Keratinocyte (primary cell): ENCODE measurements at regions not wholly inside any gene's neighbourhood (a gene's known extent, or its start where the extent isn't known, plus 50 kb on each side); places are given as distances from the start of the nearest gene placed in this dataset.

Experiments used
- DNase-seq: peaks from one replicate; pipeline ENCODE4 v3.0.0-alpha.2; 2011; ENCODE audit warnings: low read depth, missing footprints, low spot score
- FAIRE-seq: peaks from 2 replicates; lab custom pipeline; 2011; peaks lifted over from hg19 to GRCh38; lab: Jason Lieb, UNC
- H2AFZ ChIP-seq: 2 replicates; pipeline ENCODE4 v1.6.0; 2012; ENCODE audit warnings: low read length, control low read depth, inconsistent platforms; ENCODE audit not compliant: control insufficient read depth
- H3K27ac ChIP-seq: 2 replicates; pipeline ENCODE4 v1.5.1; 2011; ENCODE audit warnings: low read length; ENCODE audit not compliant: control insufficient read depth, insufficient read depth
- H3K27me3 ChIP-seq: 3 replicates; pipeline ENCODE4 v1.6.0; 2011; ENCODE audit warnings: low read length; ENCODE audit not compliant: control insufficient read depth, insufficient read depth; ENCODE audit errors: extremely low read depth
- H3K36me3 ChIP-seq, 2 experiments: 2 replicates in 1 of 2; 3 replicates in 1 of 2; pipeline ENCODE4 v1.5.1; 2011; ENCODE audit warnings: low read length in 2 of 2, mild to moderate bottlenecking in 1 of 2; ENCODE audit not compliant: control insufficient read depth in 2 of 2, insufficient read depth in 2 of 2; ENCODE audit errors: extremely low read depth in 1 of 2
- H3K4me1 ChIP-seq: 3 replicates; pipeline ENCODE4 v1.5.1; 2011; ENCODE audit warnings: low read length; ENCODE audit not compliant: control insufficient read depth, insufficient read depth; ENCODE audit errors: extremely low read depth
- H3K4me2 ChIP-seq: 3 replicates; pipeline ENCODE4 v1.6.0; 2011; ENCODE audit warnings: low read depth, low read length; ENCODE audit not compliant: control insufficient read depth, insufficient read depth; ENCODE audit errors: extremely low read depth
- H3K4me3 ChIP-seq, 3 experiments: fragments of 200-600 bp in 1 of 3; sonication (generic) in 1 of 3; 2 replicates in 2 of 3; 3 replicates in 1 of 3; pipeline ENCODE4 v1.5.1; 2011 to 2016; ENCODE audit warnings: low read length in 3 of 3, mild to moderate bottlenecking in 3 of 3, control low read depth in 2 of 3, inconsistent platforms in 1 of 3, low read depth in 1 of 3, mixed read lengths in 1 of 3, mixed run types in 1 of 3, moderate library complexity in 1 of 3; ENCODE audit not compliant: control insufficient read depth in 2 of 3, insufficient read depth in 2 of 3; ENCODE audit errors: extremely low read depth in 1 of 3
- H3K79me2 ChIP-seq: 2 replicates; pipeline ENCODE4 v1.6.0; 2012; ENCODE audit warnings: low read length; ENCODE audit not compliant: control insufficient read depth, insufficient read depth
- H3K9ac ChIP-seq: 3 replicates; pipeline ENCODE4 v1.6.0; 2011; ENCODE audit warnings: low read length; ENCODE audit not compliant: control insufficient read depth, insufficient read depth; ENCODE audit errors: extremely low read depth
- H3K9me1 ChIP-seq: 3 replicates; pipeline ENCODE4 v1.6.0; 2011; ENCODE audit warnings: low read length; ENCODE audit not compliant: control insufficient read depth, insufficient read depth; ENCODE audit errors: extremely low read depth
- H3K9me3 ChIP-seq: 2 replicates; pipeline ENCODE4 v1.5.1; 2012; ENCODE audit warnings: low read depth, low read length; ENCODE audit not compliant: control insufficient read depth
- H4K20me1 ChIP-seq: 3 replicates; pipeline ENCODE4 v1.6.0; 2011; ENCODE audit warnings: low read length; ENCODE audit not compliant: control insufficient read depth, insufficient read depth; ENCODE audit errors: extremely low read depth
- EZH2 ChIP-seq: IDR thresholded peaks from one replicate; pipeline ENCODE4 v1.6.1; 2012; ENCODE audit warnings: inconsistent platforms, mild to moderate bottlenecking, low read length, moderate library complexity
- dilution Hi-C: fragments of 300-500 bp; cut with MboI; formaldehyde crosslinking; loops from one replicate; pipeline ENCODE4 v1.7.0; 2020; ENCODE audit warnings: low sequenced_read_pairs; ENCODE audit not compliant: extremely low pct_ligation_motif_present
- TF ChIP-seq, protein P1 (sequence below), 3 experiments: IDR thresholded peaks in 1 of 3; conservative IDR thresholded peaks in 1 of 3; optimal IDR thresholded peaks in 1 of 3; 2 replicates in 2 of 3; 3 replicates in 1 of 3; pipeline versions ENCODE3 to v1.5.1; 2011; ENCODE audit warnings: low read length in 3 of 3, mild to moderate bottlenecking in 3 of 3, moderate library complexity in 2 of 3, control low read depth in 1 of 3, inconsistent platforms in 1 of 3; ENCODE audit not compliant: insufficient read depth in 2 of 3; ENCODE audit errors: extremely low read depth in 1 of 3

DNA sequence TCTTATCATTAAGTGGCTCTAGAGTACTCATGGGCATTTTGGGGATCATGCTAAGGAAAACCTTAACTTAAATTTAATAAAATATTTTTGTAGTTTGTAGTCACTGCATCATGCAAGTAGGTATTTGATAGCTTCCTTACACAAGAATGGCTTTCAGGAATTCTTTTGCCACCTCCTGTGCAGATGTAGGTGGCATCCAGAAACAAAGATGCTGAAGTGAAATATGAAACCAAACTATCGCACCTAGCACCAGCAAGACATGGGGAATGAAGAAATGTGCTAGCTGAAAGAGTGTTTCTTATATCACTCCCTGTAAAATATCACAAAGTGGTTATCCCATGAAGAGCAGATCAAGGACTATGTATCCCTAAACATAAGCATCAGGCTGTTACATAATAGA is 924.5 kb upstream of the PRR20A start:
- H3K4me3 ChIP-seq: no peak overlapping the region

DNA sequence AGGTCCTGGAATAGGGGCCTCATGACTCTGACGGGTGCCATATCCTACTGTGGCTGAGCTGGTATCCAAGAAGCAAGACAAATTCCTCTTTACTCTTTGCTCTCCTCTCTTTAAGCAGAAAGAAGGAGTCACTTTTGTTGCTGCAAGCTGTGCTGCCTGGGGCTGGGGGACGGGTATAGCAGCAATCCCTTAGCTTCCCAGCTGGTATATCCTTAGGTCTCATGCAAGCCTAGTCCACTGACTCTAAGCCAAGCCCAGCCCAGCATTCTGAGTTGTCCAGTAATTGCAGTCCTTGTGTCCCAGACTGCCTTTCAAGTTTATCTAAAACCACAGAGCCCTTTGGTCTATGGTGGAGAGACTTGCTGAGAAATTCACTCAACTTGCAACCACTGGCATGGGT is 893.0 kb upstream of the PRR20A start:
- Histone ChIP-seq H3K4me1 (no peaks in the 10 kb centered on the region), H3K27ac (no peak overlapping the region), H3K4me2 (no peak overlapping the region), H3K4me3 (no peak overlapping the region), H3K9me3 (peaks cover 4% of the 10 kb centered on the region), H4K20me1 (no peaks in the 10 kb centered on the region), H3K9ac (no peak overlapping the region), H3K9me1 (no peaks in the 10 kb centered on the region), H3K36me3 (no peaks in the 10 kb centered on the region), H3K27me3 (no peaks in the 10 kb centered on the region), H2AFZ (no peak overlapping the region), H3K79me2 (no peaks in the 10 kb centered on the region)
- dilution Hi-C loops: no loop called here
- TF ChIP-seq EZH2: no peak
- TF ChIP-seq, protein P1, sequence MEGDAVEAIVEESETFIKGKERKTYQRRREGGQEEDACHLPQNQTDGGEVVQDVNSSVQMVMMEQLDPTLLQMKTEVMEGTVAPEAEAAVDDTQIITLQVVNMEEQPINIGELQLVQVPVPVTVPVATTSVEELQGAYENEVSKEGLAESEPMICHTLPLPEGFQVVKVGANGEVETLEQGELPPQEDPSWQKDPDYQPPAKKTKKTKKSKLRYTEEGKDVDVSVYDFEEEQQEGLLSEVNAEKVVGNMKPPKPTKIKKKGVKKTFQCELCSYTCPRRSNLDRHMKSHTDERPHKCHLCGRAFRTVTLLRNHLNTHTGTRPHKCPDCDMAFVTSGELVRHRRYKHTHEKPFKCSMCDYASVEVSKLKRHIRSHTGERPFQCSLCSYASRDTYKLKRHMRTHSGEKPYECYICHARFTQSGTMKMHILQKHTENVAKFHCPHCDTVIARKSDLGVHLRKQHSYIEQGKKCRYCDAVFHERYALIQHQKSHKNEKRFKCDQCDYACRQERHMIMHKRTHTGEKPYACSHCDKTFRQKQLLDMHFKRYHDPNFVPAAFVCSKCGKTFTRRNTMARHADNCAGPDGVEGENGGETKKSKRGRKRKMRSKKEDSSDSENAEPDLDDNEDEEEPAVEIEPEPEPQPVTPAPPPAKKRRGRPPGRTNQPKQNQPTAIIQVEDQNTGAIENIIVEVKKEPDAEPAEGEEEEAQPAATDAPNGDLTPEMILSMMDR (optimal IDR thresholded peaks at IDR 0.05 in 1 of 3, IDR thresholded peaks at IDR 0.05 in 1 of 3, conservative IDR thresholded peaks at IDR 0.05 in 1 of 3; ENCODE audit: extremely low read depth in 1 of 3, insufficient read depth in 2 of 3, low read length in 3 of 3): no peak
- DNase-seq (no peak), FAIRE-seq (no peak)

More for the DNA sequence above, 924.5 kb upstream of the PRR20A start:
- TF ChIP-seq, protein P1 (optimal IDR thresholded peaks at IDR 0.05 in 1 of 3, IDR thresholded peaks at IDR 0.05 in 1 of 3, conservative IDR thresholded peaks at IDR 0.05 in 1 of 3; ENCODE audit: extremely low read depth in 1 of 3, insufficient read depth in 2 of 3, low read length in 3 of 3): no peak
- TF ChIP-seq EZH2: no peak
- H3K9ac ChIP-seq: no peak overlapping the region
- DNase-seq (no peak), FAIRE-seq (no peak)
- dilution Hi-C loops: no loop called here
- H3K4me1 ChIP-seq: no peaks in the 10 kb centered on the region
- H3K9me1 ChIP-seq: no peaks in the 10 kb centered on the region
- no peaks in the 10 kb centered on the region for H3K79me2 ChIP-seq
- no peak overlapping the region for H3K4me2 ChIP-seq
- no peaks in the 10 kb centered on the region for H4K20me1 ChIP-seq
- H3K9me3 ChIP-seq: peaks cover 3% of the 10 kb centered on the region
- H3K27me3 ChIP-seq: no peaks in the 10 kb centered on the region
- H2AFZ ChIP-seq: no peak overlapping the region
- H3K27ac ChIP-seq: no peak overlapping the region
- H3K36me3 ChIP-seq: no peaks in the 10 kb centered on the region
